ENCODE measurements at regions not wholly inside any gene's neighbourhood (a gene's known extent, or its start where the extent isn't known, plus 50 kb on each side); places are given as distances from the start of the nearest gene placed in this dataset.

GRCh38 chr3:139182143-139182542 lies 137.5 kb upstream of the PRR23C start:
- no peak for TF ChIP-seq POLR2A (IDR thresholded peaks at IDR 0.05; ENCODE audit: low read depth, low read length)
- no peak for TF ChIP-seq ELK1 (IDR thresholded peaks at IDR 0.05; ENCODE audit: borderline replicate concordance, low read depth, low read length)
- no peak for TF ChIP-seq CTCF (conservative IDR thresholded peaks at IDR 0.05; ENCODE audit: low read depth, low read length)
- no peak for TF ChIP-seq MAFK (IDR thresholded peaks at IDR 0.05; ENCODE audit: low read depth, low read length)
- TF ChIP-seq RCOR1 (IDR thresholded peaks at IDR 0.05; ENCODE audit: insufficient replicate concordance, low read length): no peak

Measured in IMR-90 (cell line).